ENCODE measurements at regions not wholly inside any gene's neighbourhood (a gene's known extent, or its start where the extent isn't known, plus 50 kb on each side); places are given as distances from the start of the nearest gene placed in this dataset.

- no peak for ATAC-seq (ENCODE audit: low read depth)
Observed at GRCh38 chr2:156958374-156958773, 299.1 kb upstream of the GALNT5 start.

GRCh38 chr2:156959481-156959880 is 298.0 kb upstream of the GALNT5 start:
- no peak overlapping the region for H3K4me3 ChIP-seq (ENCODE audit: severe bottlenecking)
- no peak for ATAC-seq (ENCODE audit: low read depth)
- H3K27ac ChIP-seq (ENCODE audit: poor library complexity, severe bottlenecking), result no peak overlapping the region
- H3K27me3 ChIP-seq (ENCODE audit: insufficient read depth, poor library complexity, severe bottlenecking), result no peaks in the 10 kb centered on the region
- no peak for DNase-seq (ENCODE audit: low spot score)
- no peaks in the 10 kb centered on the region for H3K36me3 ChIP-seq (ENCODE audit: low read depth)
- H3K4me1 ChIP-seq (ENCODE audit: insufficient read depth, poor library complexity, severe bottlenecking), result no peaks in the 10 kb centered on the region
- peaks cover 5% of the 10 kb centered on the region for H3K9me3 ChIP-seq (ENCODE audit: severe bottlenecking)
- TF ChIP-seq CTCF (IDR thresholded peaks at IDR 0.05; ENCODE audit: poor library complexity, severe bottlenecking), result no peak

More at GRCh38 chr2:156958374-156958773, 299.1 kb upstream of the GALNT5 start:
- Histone ChIP-seq H3K9me3 (ENCODE audit: severe bottlenecking) (peaks cover 5% of the 10 kb centered on the region), H3K36me3 (ENCODE audit: low read depth) (no peaks in the 10 kb centered on the region), H3K4me3 (ENCODE audit: severe bottlenecking) (no peak overlapping the region), H3K27ac (ENCODE audit: poor library complexity, severe bottlenecking) (no peak overlapping the region), H3K4me1 (ENCODE audit: insufficient read depth, poor library complexity, severe bottlenecking) (no peaks in the 10 kb centered on the region), H3K27me3 (ENCODE audit: insufficient read depth, poor library complexity, severe bottlenecking) (no peaks in the 10 kb centered on the region)
- no peak for TF ChIP-seq CTCF (IDR thresholded peaks at IDR 0.05; ENCODE audit: poor library complexity, severe bottlenecking)
- no peak for DNase-seq (ENCODE audit: low spot score)

GRCh38 chr2:156982615-156983014 is 274.9 kb upstream of the GALNT5 start:
- no peak overlapping the region for H3K27ac ChIP-seq (ENCODE audit: poor library complexity, severe bottlenecking)
- DNase-seq (ENCODE audit: low spot score), result no peak
- no peaks in the 10 kb centered on the region for H3K4me1 ChIP-seq (ENCODE audit: insufficient read depth, poor library complexity, severe bottlenecking)
- no peak for ATAC-seq (ENCODE audit: low read depth)
- no peaks in the 10 kb centered on the region for H3K9me3 ChIP-seq (ENCODE audit: severe bottlenecking)
- TF ChIP-seq CTCF (IDR thresholded peaks at IDR 0.05; ENCODE audit: poor library complexity, severe bottlenecking), result no peak
- no peak overlapping the region for H3K4me3 ChIP-seq (ENCODE audit: severe bottlenecking)
- H3K27me3 ChIP-seq (ENCODE audit: insufficient read depth, poor library complexity, severe bottlenecking), result no peaks in the 10 kb centered on the region
- H3K36me3 ChIP-seq (ENCODE audit: low read depth), result no peaks in the 10 kb centered on the region

- no peaks in the 10 kb centered on the region for H3K9me3 ChIP-seq (ENCODE audit: severe bottlenecking)
- H3K36me3 ChIP-seq (ENCODE audit: low read depth), result no peaks in the 10 kb centered on the region
- no peak for DNase-seq (ENCODE audit: low spot score)
- H3K27ac ChIP-seq (ENCODE audit: poor library complexity, severe bottlenecking), result no peak overlapping the region
- no peaks in the 10 kb centered on the region for H3K4me1 ChIP-seq (ENCODE audit: insufficient read depth, poor library complexity, severe bottlenecking)
- H3K4me3 ChIP-seq (ENCODE audit: severe bottlenecking), result no peak overlapping the region
- no peak for ATAC-seq (ENCODE audit: low read depth)
- no peak for TF ChIP-seq CTCF (IDR thresholded peaks at IDR 0.05; ENCODE audit: poor library complexity, severe bottlenecking)
- no peaks in the 10 kb centered on the region for H3K27me3 ChIP-seq (ENCODE audit: insufficient read depth, poor library complexity, severe bottlenecking)
Observed at GRCh38 chr2:156986339-156986988, 271.0 kb upstream of the GALNT5 start.

- H3K9me3 ChIP-seq (ENCODE audit: severe bottlenecking), result no peaks in the 10 kb centered on the region
- H3K36me3 ChIP-seq (ENCODE audit: low read depth), result no peaks in the 10 kb centered on the region
- H3K27me3 ChIP-seq (ENCODE audit: insufficient read depth, poor library complexity, severe bottlenecking), result no peaks in the 10 kb centered on the region
- DNase-seq (ENCODE audit: low spot score), result no peak
- ATAC-seq (ENCODE audit: low read depth), result no peak
- H3K27ac ChIP-seq (ENCODE audit: poor library complexity, severe bottlenecking), result no peak overlapping the region
- no peaks in the 10 kb centered on the region for H3K4me1 ChIP-seq (ENCODE audit: insufficient read depth, poor library complexity, severe bottlenecking)
- no peak overlapping the region for H3K4me3 ChIP-seq (ENCODE audit: severe bottlenecking)
- no peak for TF ChIP-seq CTCF (IDR thresholded peaks at IDR 0.05; ENCODE audit: poor library complexity, severe bottlenecking)
Observed at GRCh38 chr2:156999661-157000060, 257.8 kb upstream of the GALNT5 start.
